Panc1 (cell line): ENCODE measurements at regions not wholly inside any gene's neighbourhood (a gene's known extent, or its start where the extent isn't known, plus 50 kb on each side); places are given as distances from the start of the nearest gene placed in this dataset.

Experiments used
- ATAC-seq: fragments of 200-7000 bp; cut with Tn5 transposase; 2 replicates; pipeline ENCODE4 v1.9.1; 2020; ENCODE audit warnings: mild to moderate bottlenecking, moderate library complexity
- BruUV-seq: library from RNA; stranded (reverse); fragments of 400-500 nt; replicated peaks from 2 replicates; lab custom pipeline; 2021; lab: Mats Ljungman, UMichigan
- CTCF ChIA-PET: fragments of 300-600 bp; sonication (Branson Sonifier 250); formaldehyde crosslinking; loops from one replicate; lab custom pipeline; 2022; ENCODE audit warnings: antibody characterized with exemption; lab: Charles Lee
- POLR2A ChIA-PET: fragments of 300-600 bp; sonication (Branson Sonifier 250); formaldehyde crosslinking; loops from one replicate; lab custom pipeline; 2022; ENCODE audit warnings: antibody characterized with exemption; lab: Charles Lee
- DNase-seq: peaks from one replicate; pipeline ENCODE4 v3.0.0-alpha.2; 2010; ENCODE audit warnings: low read depth, low spot score
- H3K27ac ChIP-seq: 2 replicates; pipeline ENCODE4 v1.5.1; 2011; ENCODE audit warnings: mild to moderate bottlenecking, low read length, inconsistent platforms
- H3K27me3 ChIP-seq: fragments of 200-500 bp; sonication (Bioruptor generic); 2 replicates; pipeline ENCODE4 v1.6.0; 2014; ENCODE audit warnings: low read length, inconsistent platforms; ENCODE audit not compliant: control insufficient read depth, insufficient read depth
- H3K36me3 ChIP-seq: fragments of 200-500 bp; sonication (Bioruptor generic); 2 replicates; pipeline ENCODE4 v1.5.1; 2014; ENCODE audit warnings: inconsistent platforms, mild to moderate bottlenecking, low read length, moderate library complexity; ENCODE audit not compliant: control insufficient read depth, insufficient read depth
- H3K4me1 ChIP-seq: 2 replicates; pipeline ENCODE4 v1.5.1; 2011; ENCODE audit warnings: inconsistent platforms, mild to moderate bottlenecking, low read length, moderate library complexity; ENCODE audit not compliant: control insufficient read depth, insufficient read depth
- H3K4me3 ChIP-seq, 2 experiments: 2 replicates each; pipeline ENCODE4 v1.5.1; 2011 to 2012; ENCODE audit warnings: low read depth in 2 of 2, low read length in 2 of 2, mild to moderate bottlenecking in 2 of 2, inconsistent platforms in 1 of 2, moderate library complexity in 1 of 2
- H3K9me3 ChIP-seq: fragments of 200-500 bp; sonication (Bioruptor generic); 2 replicates; pipeline ENCODE4 v1.5.1; 2014; ENCODE audit warnings: low read depth, mild to moderate bottlenecking, inconsistent platforms, low read length, moderate library complexity; ENCODE audit not compliant: control insufficient read depth, insufficient read depth
- POLR2AphosphoS5 ChIP-seq: IDR thresholded peaks from 2 replicates; pipeline ENCODE4 v1.6.1; 2012; ENCODE audit warnings: mild to moderate bottlenecking, low read depth, low read length, moderate library complexity
- SIN3A ChIP-seq: IDR thresholded peaks from 2 replicates; pipeline ENCODE4 v1.6.1; 2012; ENCODE audit warnings: low read depth, mild to moderate bottlenecking, low read length, moderate library complexity, borderline replicate concordance; ENCODE audit not compliant: insufficient read depth
- TCF7L2 ChIP-seq: IDR thresholded peaks from 2 replicates; pipeline ENCODE4 v1.6.1; 2011; ENCODE audit warnings: mild to moderate bottlenecking, low read depth, low read length, inconsistent platforms
- in situ Hi-C: cut with HindIII; loops from 2 replicates; pipeline ENCODE4 v1.10.0; 2016; ENCODE audit warnings: low sequenced_read_pairs, low pct_unique_long_range_greater_than_20kb
- intact Hi-C: fragments of 100-400 bp; cut with micrococcal nuclease; formaldehyde crosslinking; loops from one replicate; pipeline ENCODE4 v1.10.0; 2022; ENCODE audit not compliant: unreplicated experiment
- TF ChIP-seq, protein P1 (sequence below): fragments of 450-650 bp; IDR thresholded peaks from 2 replicates; pipeline ENCODE4 v1.5.1; 2017; ENCODE audit warnings: mild to moderate bottlenecking
- TF ChIP-seq, protein P2 (sequence below), 2 experiments: IDR thresholded peaks; 2 replicates each; pipeline ENCODE4 v1.6.1; 2011 to 2012; ENCODE audit warnings: low read depth in 2 of 2, control low read depth in 1 of 2, low read length in 1 of 2, mild to moderate bottlenecking in 1 of 2, moderate library complexity in 1 of 2; ENCODE audit not compliant: insufficient read depth in 1 of 2

DNA sequence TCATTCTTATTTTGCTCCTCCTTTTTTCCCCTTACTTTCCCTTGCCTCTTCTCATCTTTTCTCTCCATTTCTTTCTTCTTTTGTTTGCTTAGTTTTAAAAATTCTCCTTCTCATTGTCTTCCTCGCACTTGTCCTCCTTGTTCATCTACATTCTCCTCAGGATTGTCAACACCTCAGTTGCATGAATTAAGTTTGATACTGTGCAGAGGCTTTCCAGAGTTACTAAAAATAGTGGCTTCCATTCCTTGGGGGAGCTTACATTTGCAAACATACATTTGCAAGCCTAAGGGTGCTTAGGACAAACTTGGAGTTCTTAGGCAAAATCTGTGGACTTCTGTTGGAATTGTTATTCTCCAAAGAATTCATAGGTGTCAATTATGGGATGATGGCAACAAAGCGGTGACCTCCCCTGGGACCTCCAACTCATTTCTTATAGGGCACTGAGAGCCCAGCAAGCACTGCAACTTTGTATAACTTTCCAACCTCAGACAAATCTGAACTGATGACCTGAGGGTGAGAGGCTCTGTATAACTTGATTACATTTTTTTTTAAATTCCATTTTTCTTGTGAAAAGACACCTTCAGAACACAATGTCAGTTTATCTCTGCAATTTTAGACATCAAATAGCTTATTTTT lies 371.4 kb downstream of the TMEM38B start:
- no peaks in the 10 kb centered on the region for H3K27me3 ChIP-seq
- POLR2A ChIA-PET = no interaction called here
- no peak for ATAC-seq
- no TSS peak for BruUV-seq
- no peaks in the 10 kb centered on the region for H3K4me1 ChIP-seq
- TF ChIP-seq POLR2AphosphoS5 = no peak
- TF ChIP-seq TCF7L2 = no peak
- TF ChIP-seq, protein P1, sequence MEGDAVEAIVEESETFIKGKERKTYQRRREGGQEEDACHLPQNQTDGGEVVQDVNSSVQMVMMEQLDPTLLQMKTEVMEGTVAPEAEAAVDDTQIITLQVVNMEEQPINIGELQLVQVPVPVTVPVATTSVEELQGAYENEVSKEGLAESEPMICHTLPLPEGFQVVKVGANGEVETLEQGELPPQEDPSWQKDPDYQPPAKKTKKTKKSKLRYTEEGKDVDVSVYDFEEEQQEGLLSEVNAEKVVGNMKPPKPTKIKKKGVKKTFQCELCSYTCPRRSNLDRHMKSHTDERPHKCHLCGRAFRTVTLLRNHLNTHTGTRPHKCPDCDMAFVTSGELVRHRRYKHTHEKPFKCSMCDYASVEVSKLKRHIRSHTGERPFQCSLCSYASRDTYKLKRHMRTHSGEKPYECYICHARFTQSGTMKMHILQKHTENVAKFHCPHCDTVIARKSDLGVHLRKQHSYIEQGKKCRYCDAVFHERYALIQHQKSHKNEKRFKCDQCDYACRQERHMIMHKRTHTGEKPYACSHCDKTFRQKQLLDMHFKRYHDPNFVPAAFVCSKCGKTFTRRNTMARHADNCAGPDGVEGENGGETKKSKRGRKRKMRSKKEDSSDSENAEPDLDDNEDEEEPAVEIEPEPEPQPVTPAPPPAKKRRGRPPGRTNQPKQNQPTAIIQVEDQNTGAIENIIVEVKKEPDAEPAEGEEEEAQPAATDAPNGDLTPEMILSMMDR = no peak
- no peak for TF ChIP-seq SIN3A
- TF ChIP-seq, protein P2, sequence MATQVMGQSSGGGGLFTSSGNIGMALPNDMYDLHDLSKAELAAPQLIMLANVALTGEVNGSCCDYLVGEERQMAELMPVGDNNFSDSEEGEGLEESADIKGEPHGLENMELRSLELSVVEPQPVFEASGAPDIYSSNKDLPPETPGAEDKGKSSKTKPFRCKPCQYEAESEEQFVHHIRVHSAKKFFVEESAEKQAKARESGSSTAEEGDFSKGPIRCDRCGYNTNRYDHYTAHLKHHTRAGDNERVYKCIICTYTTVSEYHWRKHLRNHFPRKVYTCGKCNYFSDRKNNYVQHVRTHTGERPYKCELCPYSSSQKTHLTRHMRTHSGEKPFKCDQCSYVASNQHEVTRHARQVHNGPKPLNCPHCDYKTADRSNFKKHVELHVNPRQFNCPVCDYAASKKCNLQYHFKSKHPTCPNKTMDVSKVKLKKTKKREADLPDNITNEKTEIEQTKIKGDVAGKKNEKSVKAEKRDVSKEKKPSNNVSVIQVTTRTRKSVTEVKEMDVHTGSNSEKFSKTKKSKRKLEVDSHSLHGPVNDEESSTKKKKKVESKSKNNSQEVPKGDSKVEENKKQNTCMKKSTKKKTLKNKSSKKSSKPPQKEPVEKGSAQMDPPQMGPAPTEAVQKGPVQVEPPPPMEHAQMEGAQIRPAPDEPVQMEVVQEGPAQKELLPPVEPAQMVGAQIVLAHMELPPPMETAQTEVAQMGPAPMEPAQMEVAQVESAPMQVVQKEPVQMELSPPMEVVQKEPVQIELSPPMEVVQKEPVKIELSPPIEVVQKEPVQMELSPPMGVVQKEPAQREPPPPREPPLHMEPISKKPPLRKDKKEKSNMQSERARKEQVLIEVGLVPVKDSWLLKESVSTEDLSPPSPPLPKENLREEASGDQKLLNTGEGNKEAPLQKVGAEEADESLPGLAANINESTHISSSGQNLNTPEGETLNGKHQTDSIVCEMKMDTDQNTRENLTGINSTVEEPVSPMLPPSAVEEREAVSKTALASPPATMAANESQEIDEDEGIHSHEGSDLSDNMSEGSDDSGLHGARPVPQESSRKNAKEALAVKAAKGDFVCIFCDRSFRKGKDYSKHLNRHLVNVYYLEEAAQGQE (IDR thresholded peaks at IDR 0.05; ENCODE audit: insufficient read depth in 1 of 2, low read depth in 2 of 2, low read length in 1 of 2) = no peak
- H3K4me3 ChIP-seq = no peak overlapping the region
- no peak overlapping the region for H3K27ac ChIP-seq
- in situ Hi-C loops (no loop called here), intact Hi-C loops (no loop called here)
- H3K9me3 ChIP-seq = no peaks in the 10 kb centered on the region
- no peak for DNase-seq
- no peaks in the 10 kb centered on the region for H3K36me3 ChIP-seq
- CTCF ChIA-PET = no interaction called here

DNA sequence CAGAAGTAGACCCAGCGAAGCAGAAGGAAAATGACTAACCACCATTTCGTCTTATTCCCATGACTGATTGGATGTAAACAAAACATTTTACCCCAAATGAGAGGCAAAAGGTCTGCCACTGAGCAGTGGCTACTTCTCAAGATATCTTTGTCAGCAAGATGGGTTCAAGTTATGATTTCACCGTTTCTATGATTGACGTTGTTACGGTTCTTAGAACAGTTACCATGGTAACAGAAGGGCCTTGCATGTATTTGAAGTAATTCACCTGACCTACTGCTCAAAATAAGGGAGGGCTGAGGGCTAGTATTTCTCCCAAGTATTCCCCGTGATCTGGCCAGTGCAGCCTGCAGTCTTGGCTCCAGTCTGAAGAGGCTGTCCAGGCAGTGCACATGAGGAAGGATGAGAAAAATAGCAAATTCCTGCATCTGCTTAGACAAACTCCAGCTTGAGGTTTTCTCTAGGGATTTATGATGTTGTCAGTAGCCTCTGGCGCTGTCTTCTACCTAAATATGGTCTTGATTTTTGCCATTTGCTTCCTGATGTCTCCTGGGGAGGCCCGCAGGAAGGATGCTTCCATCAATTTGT lies 372.7 kb downstream of the TMEM38B start:
- POLR2A ChIA-PET = no interaction called here
- no peak for ATAC-seq
- TF ChIP-seq, protein P1 = no peak
- TF ChIP-seq, protein P2 (IDR thresholded peaks at IDR 0.05; ENCODE audit: insufficient read depth in 1 of 2, low read depth in 2 of 2, low read length in 1 of 2) = no peak
- TF ChIP-seq SIN3A = no peak
- TF ChIP-seq TCF7L2 = no peak
- TF ChIP-seq POLR2AphosphoS5 = no peak

More for the DNA sequence above, 372.7 kb downstream of the TMEM38B start:
- no peaks in the 10 kb centered on the region for H3K4me1 ChIP-seq
- H3K27me3 ChIP-seq = no peaks in the 10 kb centered on the region
- in situ Hi-C loops (no loop called here), intact Hi-C loops (no loop called here)
- BruUV-seq = no TSS peak
- no peak overlapping the region for H3K27ac ChIP-seq
- H3K36me3 ChIP-seq = no peaks in the 10 kb centered on the region
- no peaks in the 10 kb centered on the region for H3K9me3 ChIP-seq
- DNase-seq = no peak
- no peak overlapping the region for H3K4me3 ChIP-seq
- CTCF ChIA-PET = no interaction called here
